ENCODE measurements at regions not wholly inside any gene's neighbourhood (a gene's known extent, or its start where the extent isn't known, plus 50 kb on each side); places are given as distances from the start of the nearest gene placed in this dataset.
A peak's percentile ranks its signal among the peaks of the same experiment; 100 is the strongest.

DNA sequence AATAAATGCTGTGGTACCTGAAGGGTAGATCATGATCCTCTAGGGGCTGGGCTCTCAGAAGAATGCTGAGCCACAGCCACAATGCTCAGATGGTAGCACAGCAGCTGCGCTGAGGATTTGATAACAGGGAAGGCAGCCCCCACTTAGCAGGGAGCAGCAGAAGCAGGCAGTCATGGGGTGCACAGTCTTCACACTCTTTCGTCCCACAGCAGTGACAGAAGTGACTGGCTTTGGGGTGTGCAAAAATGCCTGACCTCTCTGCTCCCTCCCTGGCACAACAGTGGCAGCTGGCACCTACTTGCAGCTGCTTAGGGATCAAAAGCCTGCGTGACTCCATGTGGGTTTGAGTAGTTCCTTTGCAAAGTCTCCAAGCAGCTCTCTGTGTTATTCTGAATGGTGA, 1349.8 kb upstream of the RAG2 start:
- H3K4me3 Mint-ChIP-seq (ENCODE audit: low read depth) = no peak overlapping the region
- H3K9me3 Mint-ChIP-seq (ENCODE audit: low read depth) = peaks cover 21% of the 10 kb centered on the region
- no peak for TF ChIP-seq CTCF (IDR thresholded peaks at IDR 0.05; ENCODE audit: unreplicated experiment)
- H3K36me3 Mint-ChIP-seq (ENCODE audit: insufficient read depth) = peaks cover 2% of the 10 kb centered on the region
- peaks cover 3% of the 10 kb centered on the region for H3K4me1 Mint-ChIP-seq (ENCODE audit: low read depth)
- no peak overlapping the region for H3K27ac Mint-ChIP-seq
- H3K27me3 Mint-ChIP-seq = no peaks in the 10 kb centered on the region
- DNase-seq (ENCODE audit: low spot score, unreplicated experiment) = no peak

DNA sequence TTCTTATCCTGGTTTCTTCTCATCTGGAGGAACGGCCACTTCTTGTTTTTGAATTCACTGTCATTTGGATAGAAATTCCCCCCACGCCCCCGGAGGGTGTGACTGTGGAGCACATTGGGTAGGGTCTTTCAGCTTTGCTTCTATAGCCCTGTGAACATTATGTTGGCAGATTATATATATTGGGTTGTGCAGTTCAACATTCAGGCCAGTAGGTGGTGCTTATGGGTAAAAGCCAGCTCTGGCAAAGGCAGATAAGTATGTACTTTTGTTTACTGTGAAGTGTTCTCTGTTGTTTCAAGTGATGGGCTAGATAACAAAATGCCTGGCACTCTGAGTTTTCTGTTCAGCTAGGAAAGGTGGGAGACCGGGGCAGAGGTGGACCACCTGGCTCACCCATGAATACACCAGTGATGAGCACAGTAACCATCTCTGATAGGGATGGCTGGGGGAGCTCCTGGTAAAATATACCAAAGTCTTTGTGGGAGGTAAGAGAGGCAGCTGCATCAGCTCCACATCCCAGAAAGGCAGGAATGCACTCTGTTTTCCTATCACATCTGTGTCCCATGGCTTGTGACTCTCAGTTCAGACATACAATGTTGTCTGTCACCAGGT, 1348.2 kb upstream of the RAG2 start:
- peaks cover 2% of the 10 kb centered on the region for H3K36me3 Mint-ChIP-seq (ENCODE audit: insufficient read depth)
- H3K27me3 Mint-ChIP-seq = no peaks in the 10 kb centered on the region
- peaks cover 28% of the 10 kb centered on the region for H3K9me3 Mint-ChIP-seq (ENCODE audit: low read depth)
- peak; percentile 66 for TF ChIP-seq CTCF (IDR thresholded peaks at IDR 0.05; ENCODE audit: unreplicated experiment)
- no peak for DNase-seq (ENCODE audit: low spot score, unreplicated experiment)
- H3K27ac Mint-ChIP-seq = no peak overlapping the region
- H3K4me3 Mint-ChIP-seq (ENCODE audit: low read depth) = no peak overlapping the region
- H3K4me1 Mint-ChIP-seq (ENCODE audit: low read depth) = peaks cover 3% of the 10 kb centered on the region

DNA sequence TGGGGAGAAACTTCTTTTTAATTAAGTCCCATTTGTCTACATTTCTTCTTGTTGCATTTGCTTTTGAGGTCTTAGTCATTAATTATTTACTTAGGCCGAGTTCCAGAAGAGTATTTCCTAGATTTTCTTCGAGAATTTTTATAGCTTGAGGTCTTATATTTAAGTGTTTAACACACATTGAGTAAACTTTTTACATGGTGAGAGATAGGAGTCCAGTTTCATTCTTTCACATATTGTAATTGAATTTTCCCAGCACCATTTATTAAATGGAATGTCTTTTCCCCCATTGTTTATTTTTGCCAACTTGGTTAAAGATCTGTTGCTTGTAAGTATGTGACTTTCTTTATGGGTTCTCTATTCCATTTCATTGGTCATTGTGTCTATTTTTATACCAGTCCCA, 1344.0 kb upstream of the RAG2 start:
- Mint-ChIP-seq H3K36me3 (ENCODE audit: insufficient read depth) (peaks cover 2% of the 10 kb centered on the region), H3K27ac (peak overlapping the region; percentile 22), H3K4me3 (ENCODE audit: low read depth) (no peak overlapping the region), H3K9me3 (ENCODE audit: low read depth) (peaks cover 31% of the 10 kb centered on the region), H3K4me1 (ENCODE audit: low read depth) (peaks cover 3% of the 10 kb centered on the region), H3K27me3 (no peaks in the 10 kb centered on the region)
- DNase-seq (ENCODE audit: low spot score, unreplicated experiment) = no peak
- TF ChIP-seq CTCF (IDR thresholded peaks at IDR 0.05; ENCODE audit: unreplicated experiment) = no peak

- H3K27ac Mint-ChIP-seq = no peak overlapping the region
- no peaks in the 10 kb centered on the region for H3K4me1 Mint-ChIP-seq (ENCODE audit: low read depth)
- no peak for TF ChIP-seq CTCF (IDR thresholded peaks at IDR 0.05; ENCODE audit: unreplicated experiment)
- H3K27me3 Mint-ChIP-seq = no peaks in the 10 kb centered on the region
- DNase-seq (ENCODE audit: low spot score, unreplicated experiment) = no peak
- H3K36me3 Mint-ChIP-seq (ENCODE audit: insufficient read depth) = no peaks in the 10 kb centered on the region
- no peak overlapping the region for H3K4me3 Mint-ChIP-seq (ENCODE audit: low read depth)
- no peaks in the 10 kb centered on the region for H3K9me3 Mint-ChIP-seq (ENCODE audit: low read depth)
Observed at GRCh38 chr11:37929100-37929653, 1331.1 kb upstream of the RAG2 start.

DNA sequence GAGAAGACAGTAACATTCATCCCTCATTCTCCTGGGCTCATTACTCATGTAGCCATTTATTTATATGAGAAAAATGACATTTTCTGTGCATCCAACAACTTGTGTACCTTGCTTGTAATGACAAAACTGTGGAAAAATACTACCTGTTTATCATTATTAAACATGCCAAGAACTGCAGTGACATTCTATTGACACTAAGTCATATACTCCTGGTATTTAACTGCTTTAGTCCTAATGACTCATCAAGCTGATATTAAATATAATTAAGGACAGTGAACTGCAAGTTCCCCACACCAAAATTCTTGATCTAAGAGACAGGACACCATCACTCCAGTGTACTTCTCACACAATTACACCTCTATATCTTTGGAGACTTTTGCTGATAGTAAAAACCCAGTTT, 1328.7 kb upstream of the RAG2 start:
- no peak overlapping the region for H3K4me3 Mint-ChIP-seq (ENCODE audit: low read depth)
- TF ChIP-seq CTCF (IDR thresholded peaks at IDR 0.05; ENCODE audit: unreplicated experiment) = no peak
- DNase-seq (ENCODE audit: low spot score, unreplicated experiment) = no peak
- no peaks in the 10 kb centered on the region for H3K9me3 Mint-ChIP-seq (ENCODE audit: low read depth)
- H3K4me1 Mint-ChIP-seq (ENCODE audit: low read depth) = no peaks in the 10 kb centered on the region
- no peak overlapping the region for H3K27ac Mint-ChIP-seq
- no peaks in the 10 kb centered on the region for H3K27me3 Mint-ChIP-seq
- H3K36me3 Mint-ChIP-seq (ENCODE audit: insufficient read depth) = no peaks in the 10 kb centered on the region
